HG03159 (cell line): ENCODE measurements at regions not wholly inside any gene's neighbourhood (a gene's known extent, or its start where the extent isn't known, plus 50 kb on each side); places are given as distances from the start of the nearest gene placed in this dataset.
"Not testable (repeated sequence)": the region's sequence is repeated elsewhere in the genome, so short reads cannot be mapped to it uniquely, and the experiment has no call there.

ENCODE experiments used
- ATAC-seq: cut with Tn5 transposase; IDR thresholded peaks from one replicate; pipeline ENCODE4 v1.9.1; 2021; ENCODE audit warnings: mild to moderate bottlenecking, moderate library complexity; ENCODE audit not compliant: unreplicated experiment

- ATAC-seq = no peak
Measured at GRCh38 chr3:81375921-81376320, 385.5 kb downstream of the GBE1 start.

GRCh38 chr3:81364411-81364810 lies 397.0 kb downstream of the GBE1 start:
- ATAC-seq = no peak

DNA sequence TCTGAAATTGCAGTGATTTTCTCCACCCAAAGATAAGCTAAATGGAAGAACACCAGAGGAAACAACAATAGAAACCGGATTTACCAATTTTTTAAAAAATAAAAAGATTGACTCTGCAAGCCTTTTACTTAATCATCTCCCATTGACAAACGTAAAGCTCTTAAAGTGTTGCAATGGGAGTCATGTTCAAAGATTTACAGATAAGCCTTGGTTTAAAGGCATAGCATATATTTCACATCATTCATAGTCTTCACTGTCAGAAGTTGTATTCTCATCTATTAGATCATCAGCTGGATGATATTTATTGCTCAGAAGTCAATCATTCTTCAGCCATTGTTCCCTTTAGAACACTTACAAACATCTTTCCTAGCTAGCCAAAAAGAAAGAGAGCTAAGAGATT lies 397.6 kb downstream of the GBE1 start:
- ATAC-seq = no peak

- ATAC-seq = no peak
Measured at GRCh38 chr3:81354119-81354518, 407.3 kb downstream of the GBE1 start.

- ATAC-seq = peak; percentile 68
Measured at GRCh38 chr3:81352867-81353266, 408.6 kb downstream of the GBE1 start.

DNA sequence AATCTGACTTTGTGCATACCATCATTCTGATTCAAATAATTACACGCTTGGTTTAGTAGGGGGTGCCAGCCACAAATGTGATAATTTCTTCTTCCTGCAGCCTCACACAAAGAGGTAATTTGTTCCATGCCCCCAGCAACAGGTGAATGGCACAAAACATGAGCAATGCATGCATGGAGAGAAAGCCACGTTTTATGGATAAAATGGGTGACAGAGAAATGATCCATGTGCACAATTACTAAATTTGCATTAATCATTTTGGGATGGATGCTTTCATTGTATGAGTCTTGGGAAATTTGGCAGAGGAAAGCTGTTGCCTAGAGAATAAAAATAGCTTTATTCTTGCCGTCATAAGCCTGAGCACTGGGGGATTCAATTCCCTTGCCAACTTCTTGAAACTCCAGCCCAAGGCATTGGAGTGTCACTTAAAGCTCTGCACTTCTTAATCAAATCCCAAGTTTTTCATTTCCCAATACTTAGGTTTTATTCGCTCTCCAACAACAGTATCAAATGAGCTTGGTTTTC lies 411.6 kb downstream of the GBE1 start:
- no peak for ATAC-seq

- peak; percentile 94 for ATAC-seq
Measured at GRCh38 chr3:81339040-81339845, 422.2 kb downstream of the GBE1 start.

DNA sequence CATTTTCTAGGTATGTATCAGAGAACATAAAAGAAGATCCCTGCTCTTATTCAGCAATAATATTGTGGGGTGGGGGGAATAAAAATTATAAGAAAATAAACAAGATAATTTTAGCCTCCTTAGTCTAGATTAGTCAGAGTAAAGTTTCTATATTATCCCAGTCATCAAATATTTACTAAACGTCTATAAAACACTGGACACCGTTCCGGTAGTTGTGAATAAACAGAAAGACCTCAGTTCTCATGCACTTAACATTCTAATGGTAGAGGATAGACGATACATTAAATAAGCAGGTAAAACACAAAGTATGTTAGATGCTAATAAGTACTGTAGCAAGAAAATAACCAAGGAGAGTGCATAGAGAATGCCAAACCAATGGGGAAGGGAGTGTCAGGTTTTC lies 425.0 kb downstream of the GBE1 start:
- ATAC-seq = no peak

DNA sequence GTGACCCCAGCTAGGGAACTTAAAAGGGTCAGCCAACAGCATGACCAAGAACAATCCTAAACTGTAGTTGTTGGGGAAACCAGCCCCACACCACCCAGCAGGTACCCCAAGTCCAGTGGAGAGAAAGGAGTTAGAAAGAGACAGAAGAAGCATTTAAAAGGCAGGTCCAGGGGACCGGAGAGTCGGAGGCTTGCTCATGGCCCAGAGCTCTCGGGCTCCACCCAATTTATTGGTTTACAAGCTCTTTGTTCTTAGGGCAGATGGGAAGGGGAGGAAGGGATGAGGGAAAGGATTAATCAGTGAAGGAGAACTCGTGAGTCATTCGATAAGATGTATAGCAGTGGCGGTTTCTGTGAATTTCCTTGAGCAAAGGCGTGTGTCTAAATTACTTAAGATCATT lies 431.6 kb downstream of the GBE1 start:
- not testable (repeated sequence) for ATAC-seq

DNA sequence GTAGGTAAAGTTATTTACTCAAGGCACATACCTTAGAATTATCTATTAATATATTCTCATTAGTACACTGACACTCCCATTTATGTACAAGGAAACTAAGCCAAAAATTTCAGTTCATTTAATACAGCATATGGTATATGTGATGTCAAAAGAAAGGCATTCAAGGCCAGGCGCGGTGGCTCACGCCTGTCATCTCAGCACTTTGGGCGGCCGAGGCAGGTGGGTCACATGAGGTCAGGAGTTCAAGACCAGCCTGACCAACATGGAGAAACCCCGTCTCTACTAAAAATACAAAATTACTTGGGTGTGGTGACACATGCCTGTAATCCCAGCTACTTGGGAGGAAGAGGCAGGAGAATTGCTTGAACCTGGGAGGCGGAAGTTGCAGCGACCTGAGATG lies 435.2 kb downstream of the GBE1 start:
- ATAC-seq = no peak

DNA sequence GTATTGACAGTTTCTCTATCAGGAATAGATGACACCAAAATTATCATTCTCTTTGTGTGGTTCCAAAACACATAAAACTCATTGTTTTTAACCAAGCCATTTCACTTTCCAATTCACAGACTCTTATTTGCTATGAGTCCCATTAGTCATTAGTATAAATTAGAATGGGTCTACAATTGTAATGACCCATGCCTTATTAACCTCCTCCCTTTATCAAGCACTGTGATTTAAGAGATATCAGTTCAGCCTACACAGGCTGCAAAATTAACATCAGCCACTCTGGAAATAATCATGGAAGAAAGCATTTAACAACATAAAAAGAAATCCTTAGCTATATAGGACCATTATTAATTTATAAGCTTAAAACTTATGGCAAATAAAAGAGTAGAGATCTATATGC lies 440.6 kb downstream of the GBE1 start:
- ATAC-seq = no peak

DNA sequence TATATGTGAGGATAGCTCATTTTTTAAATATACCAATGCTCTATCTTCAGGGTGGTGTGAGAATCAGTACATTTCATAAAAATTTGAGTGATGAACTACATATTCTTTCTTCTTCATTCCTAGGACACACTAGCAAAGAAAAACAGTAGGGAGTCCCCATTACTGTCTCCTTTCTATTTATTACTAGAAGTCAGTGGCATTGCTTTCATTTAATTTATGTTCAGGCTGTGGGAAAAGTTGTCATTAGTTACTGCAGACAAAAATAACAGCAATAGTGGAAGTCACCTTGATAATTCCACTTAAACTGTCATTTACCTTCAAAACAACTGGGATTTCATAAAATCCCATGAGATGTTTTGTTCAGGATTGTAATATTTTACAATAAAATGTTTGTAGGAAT lies 446.4 kb downstream of the GBE1 start:
- ATAC-seq = no peak

GRCh38 chr3:81311321-81311720 lies 450.1 kb downstream of the GBE1 start:
- no peak for ATAC-seq

GRCh38 chr3:81308306-81308705 lies 453.1 kb downstream of the GBE1 start:
- no peak for ATAC-seq

DNA sequence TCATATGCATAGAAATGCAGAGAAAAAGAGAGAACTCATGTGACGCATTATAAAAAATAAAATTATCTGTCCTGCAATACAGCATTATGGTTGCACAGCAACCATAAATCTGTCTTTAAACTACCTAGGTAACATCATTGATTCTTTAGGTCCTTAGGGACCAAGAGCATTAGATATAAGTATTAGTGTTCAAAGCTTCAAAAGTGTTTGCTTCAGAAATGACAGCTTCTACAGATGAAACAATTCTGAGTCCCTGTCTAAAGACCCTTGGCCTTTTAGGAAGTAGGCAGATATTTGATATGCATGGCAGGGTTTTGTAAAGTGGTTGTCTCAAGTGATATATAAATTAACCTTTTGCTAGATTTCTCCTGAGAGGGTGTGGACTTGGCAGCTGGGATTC lies 454.2 kb downstream of the GBE1 start:
- ATAC-seq = no peak

GRCh38 chr3:81303321-81303720 lies 458.1 kb downstream of the GBE1 start:
- ATAC-seq = no peak

- peak; percentile 83 for ATAC-seq
Measured at GRCh38 chr3:81302045-81302444, 459.4 kb downstream of the GBE1 start.

GRCh38 chr3:81301230-81301629 lies 460.2 kb downstream of the GBE1 start:
- no peak for ATAC-seq

DNA sequence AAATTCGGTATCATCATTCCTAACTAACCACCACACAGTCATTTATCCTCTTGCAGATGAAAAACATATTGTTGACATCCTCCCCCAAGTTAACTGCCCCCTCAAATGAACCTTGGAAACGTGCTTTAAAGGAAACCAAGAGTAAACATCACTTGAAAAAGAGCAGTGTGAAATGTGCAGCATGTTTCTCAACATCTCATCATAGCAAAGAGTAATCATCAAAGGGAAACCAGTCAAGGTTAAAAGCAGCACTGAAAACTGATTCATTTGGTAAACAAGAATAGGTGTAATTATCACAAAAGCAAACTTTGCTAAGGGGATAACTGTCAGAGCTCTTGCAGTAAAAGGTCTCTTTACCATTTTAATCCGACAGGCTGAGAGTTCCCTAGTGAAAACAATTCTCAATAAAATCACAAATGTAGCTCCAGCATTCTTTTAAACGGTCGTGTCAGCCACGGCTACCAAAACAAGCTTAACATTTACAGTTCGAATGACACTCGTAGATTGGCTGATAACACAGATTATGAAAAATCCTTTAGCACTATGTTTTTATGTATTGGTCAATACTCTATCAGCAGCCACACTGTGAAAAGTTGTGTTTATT lies 461.0 kb downstream of the GBE1 start:
- no peak for ATAC-seq

GRCh38 chr3:81299481-81299880 lies 462.0 kb downstream of the GBE1 start:
- ATAC-seq = no peak

DNA sequence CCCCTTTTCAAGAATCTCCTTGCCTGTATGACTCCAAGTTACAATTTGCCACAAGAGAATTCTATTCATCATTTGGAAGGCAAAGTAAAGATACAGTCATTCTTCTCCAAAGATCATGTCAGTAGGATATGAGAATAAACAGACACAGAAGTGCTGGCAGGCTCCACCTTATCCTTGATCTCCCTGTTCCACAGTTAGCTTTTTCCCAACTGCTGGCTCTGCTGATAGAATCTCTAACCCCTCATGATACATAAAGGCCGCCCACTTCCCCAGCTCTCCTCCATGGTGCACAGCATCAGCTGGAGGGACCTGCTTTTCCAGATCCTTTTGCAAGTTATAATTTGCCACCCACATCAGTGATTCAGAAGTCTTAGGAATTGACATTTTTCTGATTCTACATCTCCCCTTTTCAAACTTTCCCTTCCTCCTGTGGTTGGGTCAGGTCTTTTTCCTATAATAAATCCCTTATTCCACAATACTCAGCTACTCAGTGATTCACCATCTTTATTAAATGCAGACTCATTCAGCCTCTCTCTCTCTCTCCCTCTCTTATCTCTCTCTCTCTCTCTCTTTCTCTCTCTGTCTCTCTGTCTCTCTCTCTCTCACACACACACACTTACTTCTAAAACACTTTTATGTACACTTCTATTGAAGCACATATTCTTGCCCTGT lies 465.4 kb downstream of the GBE1 start:
- ATAC-seq = no peak

DNA sequence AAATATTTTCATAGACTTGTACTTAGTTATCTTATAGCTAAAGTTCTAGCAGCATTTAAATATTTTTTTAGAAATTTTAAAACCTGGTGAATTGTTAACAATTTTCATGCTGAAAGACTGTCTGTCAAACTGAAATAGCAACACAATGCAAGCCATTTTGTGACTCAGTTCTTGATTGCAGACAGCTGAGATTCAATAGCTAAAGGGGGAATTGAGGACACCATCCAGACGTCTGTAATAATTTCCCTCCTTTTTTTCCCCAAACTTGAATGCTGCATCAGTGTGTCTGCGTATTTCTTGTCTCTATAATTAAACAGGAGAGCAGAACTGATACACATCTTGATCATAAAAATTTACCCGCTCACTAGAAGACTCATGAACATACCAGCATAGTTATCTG lies 468.3 kb downstream of the GBE1 start:
- no peak for ATAC-seq
